ENCODE measurements at regions not wholly inside any gene's neighbourhood (a gene's known extent, or its start where the extent isn't known, plus 50 kb on each side); places are given as distances from the start of the nearest gene placed in this dataset.

DNA sequence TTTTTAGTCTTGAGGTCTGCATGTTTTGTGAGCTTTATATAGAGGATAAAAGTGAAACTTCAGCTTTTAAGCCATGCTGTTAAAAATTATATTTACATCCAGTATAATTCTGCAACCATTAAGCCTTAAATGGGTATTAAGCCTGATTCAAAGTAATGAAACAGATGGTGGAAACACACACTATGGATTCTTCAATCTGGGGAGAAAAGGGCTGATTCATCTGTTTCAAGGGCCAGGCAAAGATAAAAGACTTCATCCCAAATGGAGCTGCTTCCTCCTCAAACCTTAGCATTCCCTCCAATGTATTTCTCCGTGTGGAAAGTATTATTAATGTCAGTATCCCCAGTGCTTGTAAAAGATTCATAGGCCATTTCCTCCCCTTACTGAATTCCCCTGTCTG is 367.4 kb upstream of the ZFHX3 start:
- TF ChIP-seq, protein P1, sequence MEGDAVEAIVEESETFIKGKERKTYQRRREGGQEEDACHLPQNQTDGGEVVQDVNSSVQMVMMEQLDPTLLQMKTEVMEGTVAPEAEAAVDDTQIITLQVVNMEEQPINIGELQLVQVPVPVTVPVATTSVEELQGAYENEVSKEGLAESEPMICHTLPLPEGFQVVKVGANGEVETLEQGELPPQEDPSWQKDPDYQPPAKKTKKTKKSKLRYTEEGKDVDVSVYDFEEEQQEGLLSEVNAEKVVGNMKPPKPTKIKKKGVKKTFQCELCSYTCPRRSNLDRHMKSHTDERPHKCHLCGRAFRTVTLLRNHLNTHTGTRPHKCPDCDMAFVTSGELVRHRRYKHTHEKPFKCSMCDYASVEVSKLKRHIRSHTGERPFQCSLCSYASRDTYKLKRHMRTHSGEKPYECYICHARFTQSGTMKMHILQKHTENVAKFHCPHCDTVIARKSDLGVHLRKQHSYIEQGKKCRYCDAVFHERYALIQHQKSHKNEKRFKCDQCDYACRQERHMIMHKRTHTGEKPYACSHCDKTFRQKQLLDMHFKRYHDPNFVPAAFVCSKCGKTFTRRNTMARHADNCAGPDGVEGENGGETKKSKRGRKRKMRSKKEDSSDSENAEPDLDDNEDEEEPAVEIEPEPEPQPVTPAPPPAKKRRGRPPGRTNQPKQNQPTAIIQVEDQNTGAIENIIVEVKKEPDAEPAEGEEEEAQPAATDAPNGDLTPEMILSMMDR (IDR thresholded peaks at IDR 0.05), result no peak
- H3K9me3 ChIP-seq, result no peaks in the 10 kb centered on the region
- no peaks in the 10 kb centered on the region for H3K4me1 ChIP-seq
- no peak for ATAC-seq
- DNase-seq, result no peak
- intact Hi-C loops (cut with DNase I), result no loop called here
- H3K36me3 ChIP-seq (ENCODE audit: insufficient read depth in 1 of 2, low read depth in 1 of 2), result no peaks in the 10 kb centered on the region
- WGBS, 3 donors, result 40 to 46% (median 42%) methylated on average over 1 of the region's 1 CpG
- no peaks in the 10 kb centered on the region for H3K27me3 ChIP-seq (ENCODE audit: insufficient read depth in 3 of 3, low read length in 2 of 3)
- H3K27ac ChIP-seq, result no peak overlapping the region
- H3K4me3 ChIP-seq, result no peak overlapping the region

DNA sequence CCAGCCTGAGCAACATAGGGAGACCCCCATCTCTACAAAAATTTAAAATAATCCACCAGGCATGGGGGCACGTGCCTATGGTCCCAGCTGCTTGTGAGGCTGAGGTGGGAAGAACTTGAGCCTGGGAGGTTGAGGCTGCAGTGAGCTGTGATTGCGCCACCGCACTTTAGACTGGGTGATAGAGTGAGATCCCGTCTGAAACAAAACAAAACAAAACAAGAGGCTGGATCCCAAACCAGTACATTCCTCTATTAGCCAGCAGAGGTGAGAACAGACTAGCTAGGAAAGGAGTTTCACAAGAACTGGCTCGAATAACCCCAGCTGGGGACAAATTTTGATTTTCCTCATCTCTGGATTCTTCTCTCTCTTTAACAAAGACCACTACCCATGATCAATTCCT is 366.7 kb upstream of the ZFHX3 start:
- DNase-seq, result no peak
- TF ChIP-seq, protein P1 (IDR thresholded peaks at IDR 0.05), result no peak
- intact Hi-C loops (cut with DNase I), result no loop called here
- H3K36me3 ChIP-seq (ENCODE audit: insufficient read depth in 1 of 2, low read depth in 1 of 2), result no peaks in the 10 kb centered on the region
- WGBS, 3 donors, result 75 to 82% (median 79%) methylated on average over 5 of the region's 5 CpGs
- no peak for ATAC-seq
- H3K27ac ChIP-seq, result no peak overlapping the region
- H3K4me3 ChIP-seq, result no peak overlapping the region
- H3K4me1 ChIP-seq, result no peaks in the 10 kb centered on the region
- H3K9me3 ChIP-seq, result no peaks in the 10 kb centered on the region
- H3K27me3 ChIP-seq (ENCODE audit: insufficient read depth in 3 of 3, low read length in 2 of 3), result no peaks in the 10 kb centered on the region

DNA sequence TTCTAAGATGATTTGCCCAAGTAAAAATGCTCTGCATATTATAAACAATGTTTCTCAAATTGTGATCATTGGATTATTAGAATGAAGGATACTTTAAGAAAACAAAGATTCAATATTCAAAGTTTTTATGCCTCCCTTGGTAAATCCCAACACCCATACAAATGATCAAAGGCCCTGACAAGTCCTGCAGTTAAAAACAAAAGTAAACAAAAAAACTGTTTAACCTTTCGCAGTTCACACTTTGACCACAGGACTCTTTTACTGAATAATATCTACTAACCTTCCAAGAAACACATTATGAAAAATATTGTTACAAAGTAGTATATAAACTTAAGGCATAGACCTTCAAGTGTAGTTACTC is 365.9 kb upstream of the ZFHX3 start:
- intact Hi-C loops (cut with DNase I), result no loop called here
- Histone ChIP-seq H3K4me1 (no peaks in the 10 kb centered on the region), H3K36me3 (ENCODE audit: insufficient read depth in 1 of 2, low read depth in 1 of 2) (no peaks in the 10 kb centered on the region), H3K27ac (no peak overlapping the region), H3K27me3 (ENCODE audit: insufficient read depth in 3 of 3, low read length in 2 of 3) (peaks cover 0 to 3% (median 0%) of the 10 kb centered on the region in 3 donors), H3K4me3 (no peak overlapping the region), H3K9me3 (no peaks in the 10 kb centered on the region)
- TF ChIP-seq, protein P1 (IDR thresholded peaks at IDR 0.05), result no peak
- WGBS, 3 donors, result 97 to 100% (median 100%) methylated on average over 1 of the region's 1 CpG
- DNase-seq (no peak), ATAC-seq (no peak)

DNA sequence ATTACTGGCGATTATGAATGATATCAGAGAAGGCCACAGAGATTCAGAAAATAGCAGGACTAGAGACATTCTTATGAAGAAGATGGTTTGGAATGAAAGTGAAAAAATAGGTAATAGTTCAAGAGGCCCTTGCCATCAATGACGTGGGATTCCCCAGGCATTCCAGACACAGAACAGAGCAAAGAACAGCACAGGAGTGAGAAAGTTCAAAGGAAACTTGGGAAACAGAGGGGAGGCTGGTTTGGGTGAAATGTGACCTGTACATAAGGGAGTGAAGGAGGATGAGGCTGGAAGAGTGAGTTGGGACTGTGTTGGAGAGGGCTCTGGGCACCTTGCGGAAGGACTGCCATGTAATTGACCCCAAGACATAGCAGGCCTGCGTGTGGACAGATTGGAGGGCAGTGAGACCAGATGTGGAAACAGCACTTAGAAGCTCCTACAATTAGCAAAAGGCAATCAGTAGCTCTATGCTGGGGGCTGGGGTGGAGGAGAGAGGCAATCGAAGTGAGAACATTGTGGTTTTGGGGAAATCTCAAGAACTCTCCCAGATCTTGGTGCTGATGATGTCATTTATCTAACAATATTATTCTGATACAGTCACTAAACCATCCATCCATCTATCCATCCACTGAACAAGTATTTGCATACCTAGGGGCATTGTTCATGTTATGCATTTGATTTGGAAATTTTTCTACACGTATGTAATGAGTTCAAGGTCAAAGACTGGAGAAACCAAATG is 365.3 kb upstream of the ZFHX3 start:
- intact Hi-C loops (cut with DNase I), result no loop called here
- H3K36me3 ChIP-seq (ENCODE audit: insufficient read depth in 1 of 2, low read depth in 1 of 2), result no peaks in the 10 kb centered on the region
- no peak for DNase-seq
- H3K4me3 ChIP-seq, result no peak overlapping the region
- peaks cover 0 to 9% (median 0%) of the 10 kb centered on the region in 3 donors for H3K27me3 ChIP-seq (ENCODE audit: insufficient read depth in 3 of 3, low read length in 2 of 3)
- H3K27ac ChIP-seq, result no peak overlapping the region
- TF ChIP-seq, protein P1 (IDR thresholded peaks at IDR 0.05), result no peak
- H3K9me3 ChIP-seq, result no peaks in the 10 kb centered on the region
- no peak for ATAC-seq
- whole genome bisulfite sequencing, 3 donors, result 88 to 92% (median 91%) methylated on average over 6 of the region's 6 CpGs
- no peaks in the 10 kb centered on the region for H3K4me1 ChIP-seq

DNA sequence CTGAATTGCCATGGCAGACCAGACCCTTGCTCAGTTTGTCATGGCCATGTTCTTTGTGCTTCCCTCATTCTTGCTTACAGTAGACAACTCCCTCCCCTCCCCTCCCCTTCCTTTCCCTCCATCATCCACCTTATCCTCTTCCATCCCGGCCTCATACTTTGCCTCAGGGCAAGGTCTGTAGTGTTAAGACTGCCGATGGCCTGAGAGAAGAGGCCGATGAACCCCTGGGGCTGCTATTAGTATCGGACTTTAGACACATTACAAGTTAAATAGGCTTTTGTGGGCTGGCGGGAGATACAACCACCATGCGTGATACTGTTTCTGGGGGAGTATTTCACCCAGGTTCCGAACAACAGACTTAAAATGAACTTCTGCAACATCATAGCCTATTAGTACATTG is 364.5 kb upstream of the ZFHX3 start:
- Histone ChIP-seq H3K27me3 (ENCODE audit: insufficient read depth in 3 of 3, low read length in 2 of 3) (peaks cover 0 to 9% (median 0%) of the 10 kb centered on the region in 3 donors), H3K4me1 (no peaks in the 10 kb centered on the region), H3K4me3 (no peak overlapping the region), H3K27ac (no peak overlapping the region), H3K9me3 (no peaks in the 10 kb centered on the region), H3K36me3 (ENCODE audit: insufficient read depth in 1 of 2, low read depth in 1 of 2) (no peaks in the 10 kb centered on the region)
- DNase-seq (no peak), ATAC-seq (no peak)
- intact Hi-C loops (cut with DNase I), result no loop called here
- TF ChIP-seq, protein P1 (IDR thresholded peaks at IDR 0.05), result no peak
- 92 to 93% (median 93%) methylated on average over 7 of the region's 7 CpGs for WGBS, 3 donors

Measured in psoas muscle (tissue), 7 donors.